ENCODE measurements at regions not wholly inside any gene's neighbourhood (a gene's known extent, or its start where the extent isn't known, plus 50 kb on each side); places are given as distances from the start of the nearest gene placed in this dataset.

DNA sequence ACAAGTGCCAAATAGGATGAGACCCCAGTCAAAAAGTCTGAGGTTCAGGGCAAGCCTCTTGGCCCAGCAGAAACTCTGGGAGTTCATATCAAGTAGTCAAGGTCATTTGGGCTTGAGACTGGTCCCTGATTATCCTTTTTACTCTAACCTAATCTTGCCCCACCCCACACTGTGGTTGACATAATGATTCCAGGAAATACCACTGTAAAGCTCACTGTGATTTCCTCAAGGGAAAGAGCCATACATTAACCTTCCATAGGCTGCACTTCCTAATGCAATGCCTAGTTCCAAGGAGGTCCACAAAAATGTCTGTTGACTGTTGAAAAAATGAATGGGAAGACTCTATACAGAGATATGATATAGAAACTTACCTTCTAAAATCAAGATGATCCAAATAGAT, 52.9 kb upstream of the CHCHD3 start (continued):
- TF ChIP-seq, protein P1, sequence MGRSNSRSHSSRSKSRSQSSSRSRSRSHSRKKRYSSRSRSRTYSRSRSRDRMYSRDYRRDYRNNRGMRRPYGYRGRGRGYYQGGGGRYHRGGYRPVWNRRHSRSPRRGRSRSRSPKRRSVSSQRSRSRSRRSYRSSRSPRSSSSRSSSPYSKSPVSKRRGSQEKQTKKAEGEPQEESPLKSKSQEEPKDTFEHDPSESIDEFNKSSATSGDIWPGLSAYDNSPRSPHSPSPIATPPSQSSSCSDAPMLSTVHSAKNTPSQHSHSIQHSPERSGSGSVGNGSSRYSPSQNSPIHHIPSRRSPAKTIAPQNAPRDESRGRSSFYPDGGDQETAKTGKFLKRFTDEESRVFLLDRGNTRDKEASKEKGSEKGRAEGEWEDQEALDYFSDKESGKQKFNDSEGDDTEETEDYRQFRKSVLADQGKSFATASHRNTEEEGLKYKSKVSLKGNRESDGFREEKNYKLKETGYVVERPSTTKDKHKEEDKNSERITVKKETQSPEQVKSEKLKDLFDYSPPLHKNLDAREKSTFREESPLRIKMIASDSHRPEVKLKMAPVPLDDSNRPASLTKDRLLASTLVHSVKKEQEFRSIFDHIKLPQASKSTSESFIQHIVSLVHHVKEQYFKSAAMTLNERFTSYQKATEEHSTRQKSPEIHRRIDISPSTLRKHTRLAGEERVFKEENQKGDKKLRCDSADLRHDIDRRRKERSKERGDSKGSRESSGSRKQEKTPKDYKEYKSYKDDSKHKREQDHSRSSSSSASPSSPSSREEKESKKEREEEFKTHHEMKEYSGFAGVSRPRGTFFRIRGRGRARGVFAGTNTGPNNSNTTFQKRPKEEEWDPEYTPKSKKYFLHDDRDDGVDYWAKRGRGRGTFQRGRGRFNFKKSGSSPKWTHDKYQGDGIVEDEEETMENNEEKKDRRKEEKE (IDR thresholded peaks at IDR 0.05) = no peak
- TF ChIP-seq, protein P2, sequence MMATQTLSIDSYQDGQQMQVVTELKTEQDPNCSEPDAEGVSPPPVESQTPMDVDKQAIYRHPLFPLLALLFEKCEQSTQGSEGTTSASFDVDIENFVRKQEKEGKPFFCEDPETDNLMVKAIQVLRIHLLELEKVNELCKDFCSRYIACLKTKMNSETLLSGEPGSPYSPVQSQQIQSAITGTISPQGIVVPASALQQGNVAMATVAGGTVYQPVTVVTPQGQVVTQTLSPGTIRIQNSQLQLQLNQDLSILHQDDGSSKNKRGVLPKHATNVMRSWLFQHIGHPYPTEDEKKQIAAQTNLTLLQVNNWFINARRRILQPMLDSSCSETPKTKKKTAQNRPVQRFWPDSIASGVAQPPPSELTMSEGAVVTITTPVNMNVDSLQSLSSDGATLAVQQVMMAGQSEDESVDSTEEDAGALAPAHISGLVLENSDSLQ (IDR thresholded peaks at IDR 0.05) = no peak

GRCh38 chr7:133135451-133135850, 53.6 kb upstream of the CHCHD3 start:
- intact Hi-C loops (cut with micrococcal nuclease; ENCODE audit: unreplicated experiment) = no loop called here
- Histone ChIP-seq H3K4me3 (no peak overlapping the region), H3K27me3 (replicated peaks in 1 of 2; ENCODE audit: control insufficient read depth in 2 of 2, insufficient read depth in 2 of 2, low read length in 1 of 2) (peaks cover 0 to 5% of the 10 kb centered on the region in 2 experiments; a peak in 1 of 4 replicates), H3K36me3 (ENCODE audit: control insufficient read depth in 2 of 2, insufficient read depth in 2 of 2, low read length in 1 of 2) (no peaks in the 10 kb centered on the region), H3K9me3 (replicated peaks; ENCODE audit: control insufficient read depth, insufficient read depth, low read length) (no peaks in the 10 kb centered on the region), H3K4me1 (ENCODE audit: control insufficient read depth, insufficient read depth, low read length) (no peaks in the 10 kb centered on the region), H2AFZ (ENCODE audit: control insufficient read depth, low read depth, low read length) (no peak overlapping the region), H3K27ac (ENCODE audit: control insufficient read depth, insufficient read depth) (no peak overlapping the region), H3K9ac (ENCODE audit: control insufficient read depth, insufficient read depth, low read length) (no peak overlapping the region), H4K20me1 (ENCODE audit: control insufficient read depth, insufficient read depth) (no peaks in the 10 kb centered on the region), H3K79me2 (ENCODE audit: control insufficient read depth, insufficient read depth, low read length) (no peaks in the 10 kb centered on the region), H3K4me2 (ENCODE audit: control insufficient read depth, insufficient read depth) (no peak overlapping the region)
- DNase-seq (ENCODE audit: low read depth, low spot score) (no peak), FAIRE-seq (no peak), ATAC-seq (no peak)
- in situ Hi-C loops (cut with MboI) = no loop called here
- ChIA-PET RAD21 (ENCODE audit: unreplicated experiment) (no interaction called here), SMC1A (ENCODE audit: uncharacterized antibody, unreplicated experiment) (interaction anchor here (0.8 kb wide), 2 partner anchors 8 to 425 kb away, joined by 3 read pairs; no protein-coding TSS in a partner anchor), CTCF (interaction anchor here (2.3 kb wide), 1 partner anchor 425 kb away, joined by 5 read pairs; no protein-coding TSS in a partner anchor), POLR2A (interaction anchor here (0.6 kb wide), 2 partner anchors 11 to 423 kb away, joined by 3 to 4 read pairs; no protein-coding TSS in a partner anchor)
- TF ChIP-seq, protein P1 (IDR thresholded peaks at IDR 0.05) = no peak
- TF ChIP-seq FOXM1 (IDR thresholded peaks at IDR 0.05; ENCODE audit: low read depth, low read length) (no peak), TCF7 (IDR thresholded peaks at IDR 0.05; ENCODE audit: borderline replicate concordance) (no peak), ZNF24 (IDR thresholded peaks at IDR 0.05) (no peak), SRF (IDR thresholded peaks at IDR 0.05; ENCODE audit: low read depth in 2 of 2, low read length in 2 of 2) (no peak), RFX5 (IDR thresholded peaks at IDR 0.05; ENCODE audit: low read depth, low read length) (no peak), STAT3 (IDR thresholded peaks at IDR 0.05; ENCODE audit: low read depth, low read length) (no peak)
- WGBS (ENCODE audit: insufficient coverage, insufficient replicate concordance, low lambda C conversion rate, missing lambda C conversion rate) = 0% methylated on average over 1 of the region's 1 CpG
- no TSS peak for BruUV-seq (replicated peaks)

All from GM12878 (cell line).